ENCODE measurements at regions not wholly inside any gene's neighbourhood (a gene's known extent, or its start where the extent isn't known, plus 50 kb on each side); places are given as distances from the start of the nearest gene placed in this dataset.

DNA sequence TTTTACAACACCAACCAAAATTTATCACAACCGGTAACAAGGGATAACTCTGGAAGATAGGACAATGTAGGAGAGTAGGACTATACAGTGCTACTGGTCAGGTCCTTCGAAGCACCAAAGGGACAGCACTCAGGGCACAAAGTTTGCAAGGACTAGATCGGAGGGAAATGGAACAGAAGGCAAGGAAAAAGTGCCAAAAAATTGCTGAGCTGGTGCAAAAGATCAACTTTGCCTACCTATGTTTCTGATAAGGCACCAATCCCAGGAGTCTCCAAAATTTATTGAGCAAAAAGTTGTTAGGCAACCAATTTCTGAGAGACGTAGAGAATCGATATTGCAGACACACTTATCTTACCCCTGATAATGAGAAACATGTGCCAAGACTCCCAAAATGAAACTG, 160.0 kb upstream of the PLEKHA5 start:
- Histone ChIP-seq H3K4me1 (ENCODE audit: insufficient read depth, low read length) (peaks cover 56% of the 10 kb centered on the region), H3K36me3 (ENCODE audit: insufficient read depth, low read length) (no peaks in the 10 kb centered on the region), H3K9ac (ENCODE audit: low read depth, low read length) (no peak overlapping the region), H3K4me3 (ENCODE audit: low read length) (no peak overlapping the region), H3K27ac (ENCODE audit: low read depth, low read length) (no peak overlapping the region), H3K27me3 (ENCODE audit: insufficient read depth, low read length) (no peaks in the 10 kb centered on the region), H3K9me3 (ENCODE audit: insufficient read depth, low read depth, low read length) (no peaks in the 10 kb centered on the region)
- 93% methylated on average over 5 of the region's 5 CpGs for WGBS

DNA sequence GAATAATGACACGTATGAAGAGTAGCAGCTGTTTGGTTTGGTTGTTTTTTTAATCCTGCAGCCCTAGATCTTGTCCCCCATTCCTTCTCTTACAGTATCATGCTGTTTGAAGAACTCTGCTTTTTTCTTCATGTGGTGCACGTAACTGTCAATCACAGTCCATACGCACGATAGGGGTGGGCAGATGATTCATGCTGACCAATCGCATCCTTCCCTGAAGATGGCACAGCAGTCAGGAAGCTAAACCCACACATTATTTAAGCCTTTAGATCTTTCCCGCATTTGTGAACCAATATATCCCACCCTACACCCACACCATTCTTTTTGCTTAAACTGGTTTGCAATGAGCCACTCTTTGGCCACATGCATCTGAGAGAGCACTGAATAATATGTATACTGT, 158.9 kb upstream of the PLEKHA5 start:
- WGBS, result 86% methylated on average over 5 of the region's 6 CpGs
- H3K9ac ChIP-seq (ENCODE audit: low read depth, low read length), result no peak overlapping the region
- H3K9me3 ChIP-seq (ENCODE audit: insufficient read depth, low read depth, low read length), result no peaks in the 10 kb centered on the region
- peaks cover 48% of the 10 kb centered on the region for H3K4me1 ChIP-seq (ENCODE audit: insufficient read depth, low read length)
- H3K27me3 ChIP-seq (ENCODE audit: insufficient read depth, low read length), result no peaks in the 10 kb centered on the region
- H3K27ac ChIP-seq (ENCODE audit: low read depth, low read length), result no peak overlapping the region
- no peaks in the 10 kb centered on the region for H3K36me3 ChIP-seq (ENCODE audit: insufficient read depth, low read length)
- no peak overlapping the region for H3K4me3 ChIP-seq (ENCODE audit: low read length)

DNA sequence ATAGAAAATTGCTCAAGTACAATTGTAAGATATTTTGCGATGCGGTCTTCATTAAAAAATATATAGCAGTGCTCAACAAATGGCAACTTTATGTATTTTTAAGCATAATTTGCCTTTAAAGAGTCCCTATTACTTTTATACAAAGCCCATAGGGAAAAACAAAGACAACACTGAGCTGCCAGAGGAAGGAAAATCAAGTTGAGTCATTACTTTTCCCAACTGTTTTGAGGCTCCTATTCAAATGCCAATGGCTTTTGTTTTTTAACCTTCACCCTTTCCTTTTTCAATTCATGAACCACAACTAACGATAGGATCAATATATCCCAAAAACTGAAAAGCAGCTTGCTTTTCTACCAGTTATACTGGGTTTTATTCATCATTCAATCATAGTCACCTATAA, 157.6 kb upstream of the PLEKHA5 start:
- peak overlapping the region; percentile 11; the same call in 1 of the 2 replicates for H3K9ac ChIP-seq (ENCODE audit: low read depth, low read length)
- H3K27ac ChIP-seq (ENCODE audit: low read depth, low read length), result peak overlapping the region; percentile 90
- WGBS, result 28% methylated on average over 3 of the region's 3 CpGs

DNA sequence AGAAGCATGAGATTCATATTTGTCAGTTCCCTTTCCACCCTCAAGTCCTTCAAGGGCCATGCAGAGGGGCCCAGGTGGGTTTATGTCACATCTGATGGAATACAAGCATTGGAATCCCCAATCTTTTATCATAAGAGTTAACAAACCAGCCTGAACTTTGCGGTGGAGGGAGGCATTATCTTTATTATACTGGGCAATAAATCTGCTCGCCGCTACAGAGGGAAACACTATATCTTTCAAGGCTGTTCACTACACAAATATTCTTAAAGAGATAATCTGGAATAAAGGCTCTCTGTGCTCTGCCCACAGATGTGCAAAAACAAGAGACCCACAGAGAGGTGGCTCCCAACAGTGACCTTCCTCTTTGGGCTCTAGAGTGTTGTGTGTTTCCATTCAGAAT, 153.6 kb upstream of the PLEKHA5 start:
- H3K36me3 ChIP-seq (ENCODE audit: insufficient read depth, low read length), result no peaks in the 10 kb centered on the region
- WGBS, result 93% methylated on average over 3 of the region's 3 CpGs
- H3K4me1 ChIP-seq (ENCODE audit: insufficient read depth, low read length), result peaks cover 51% of the 10 kb centered on the region
- no peaks in the 10 kb centered on the region for H3K27me3 ChIP-seq (ENCODE audit: insufficient read depth, low read length)
- 0 out of 2 replicates have a peak, but pooled peaks cover 9% of the 10 kb centered on the region for H3K9me3 ChIP-seq (ENCODE audit: insufficient read depth, low read depth, low read length)
- no peak overlapping the region for H3K9ac ChIP-seq (ENCODE audit: low read depth, low read length)
- no peak overlapping the region for H3K27ac ChIP-seq (ENCODE audit: low read depth, low read length)
- no peak overlapping the region for H3K4me3 ChIP-seq (ENCODE audit: low read length)

More for the DNA sequence above, 157.6 kb upstream of the PLEKHA5 start:
- Histone ChIP-seq H3K27me3 (ENCODE audit: insufficient read depth, low read length) (no peaks in the 10 kb centered on the region), H3K36me3 (ENCODE audit: insufficient read depth, low read length) (no peaks in the 10 kb centered on the region), H3K9me3 (ENCODE audit: insufficient read depth, low read depth, low read length) (0 out of 2 replicates have a peak, but pooled peaks cover 3% of the 10 kb centered on the region), H3K4me3 (ENCODE audit: low read length) (peak overlapping the region; percentile 3; the same call in 1 of the 2 replicates), H3K4me1 (ENCODE audit: insufficient read depth, low read length) (peaks cover 43% of the 10 kb centered on the region)

DNA sequence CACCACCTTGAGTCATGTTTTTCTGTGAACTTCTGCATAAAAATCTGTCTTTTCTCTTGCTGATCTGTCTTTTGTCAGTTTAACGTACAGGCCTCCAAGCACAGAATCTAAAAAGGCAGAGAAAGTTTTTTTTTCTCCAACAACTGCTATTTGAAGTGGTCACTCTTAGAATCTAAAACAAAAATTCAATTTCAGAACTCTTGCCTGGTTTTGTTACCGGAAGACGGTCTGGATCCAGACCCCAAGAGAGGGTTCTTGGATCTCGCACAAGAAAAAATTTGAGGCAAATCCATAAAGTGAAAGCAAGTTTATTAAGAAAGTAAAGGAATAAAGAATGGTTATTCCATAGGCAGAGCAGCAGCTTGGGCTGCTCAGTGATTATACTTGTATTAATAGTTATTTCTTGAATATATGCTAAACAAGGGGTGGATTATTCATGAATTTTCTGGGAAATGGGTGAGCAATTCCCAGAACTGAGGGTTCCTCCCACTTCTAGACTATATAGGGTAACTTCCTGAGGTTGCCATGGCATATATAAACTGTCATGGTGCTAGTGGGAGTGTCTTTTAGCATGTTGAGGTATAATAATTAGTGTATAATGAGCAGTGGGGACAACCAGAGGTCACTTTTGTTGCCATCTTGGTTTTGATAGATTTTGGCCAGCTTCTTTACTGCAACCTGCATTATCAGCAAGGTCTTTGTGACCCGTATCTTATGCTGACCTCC, 150.0 kb upstream of the PLEKHA5 start:
- peak overlapping the region; percentile 28; the same call in 1 of the 2 replicates for H3K27ac ChIP-seq (ENCODE audit: low read depth, low read length)
- H3K4me1 ChIP-seq (ENCODE audit: insufficient read depth, low read length), result peaks cover 33% of the 10 kb centered on the region
- 83% methylated on average over 5 of the region's 5 CpGs for WGBS
- H3K4me3 ChIP-seq (ENCODE audit: low read length), result no peak overlapping the region
- no peaks in the 10 kb centered on the region for H3K27me3 ChIP-seq (ENCODE audit: insufficient read depth, low read length)
- no peak overlapping the region for H3K9ac ChIP-seq (ENCODE audit: low read depth, low read length)
- H3K36me3 ChIP-seq (ENCODE audit: insufficient read depth, low read length), result no peaks in the 10 kb centered on the region
- H3K9me3 ChIP-seq (ENCODE audit: insufficient read depth, low read depth, low read length), result 0 out of 2 replicates have a peak, but pooled peaks cover 9% of the 10 kb centered on the region

DNA sequence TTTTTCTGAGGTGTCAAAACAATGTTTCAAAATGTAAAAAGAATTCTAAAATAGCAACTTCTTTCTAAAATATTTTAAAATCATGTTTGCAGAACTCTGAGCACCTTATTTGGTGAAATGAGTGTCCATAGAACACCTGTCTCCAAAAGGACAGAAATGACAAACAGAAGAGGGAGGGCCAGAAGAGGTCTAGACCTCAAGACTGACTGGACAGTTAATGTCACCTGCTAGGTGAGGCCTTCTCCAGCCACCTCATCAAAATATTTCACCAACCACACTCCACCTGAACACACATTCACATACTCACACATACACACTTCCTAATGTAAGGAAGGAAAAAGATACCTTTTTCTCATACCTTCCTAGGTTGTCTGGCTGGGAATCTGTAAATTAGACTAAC, 147.8 kb upstream of the PLEKHA5 start:
- no peak overlapping the region for H3K9ac ChIP-seq (ENCODE audit: low read depth, low read length)
- H3K27me3 ChIP-seq (ENCODE audit: insufficient read depth, low read length), result no peaks in the 10 kb centered on the region
- no peak overlapping the region for H3K4me3 ChIP-seq (ENCODE audit: low read length)

DNA sequence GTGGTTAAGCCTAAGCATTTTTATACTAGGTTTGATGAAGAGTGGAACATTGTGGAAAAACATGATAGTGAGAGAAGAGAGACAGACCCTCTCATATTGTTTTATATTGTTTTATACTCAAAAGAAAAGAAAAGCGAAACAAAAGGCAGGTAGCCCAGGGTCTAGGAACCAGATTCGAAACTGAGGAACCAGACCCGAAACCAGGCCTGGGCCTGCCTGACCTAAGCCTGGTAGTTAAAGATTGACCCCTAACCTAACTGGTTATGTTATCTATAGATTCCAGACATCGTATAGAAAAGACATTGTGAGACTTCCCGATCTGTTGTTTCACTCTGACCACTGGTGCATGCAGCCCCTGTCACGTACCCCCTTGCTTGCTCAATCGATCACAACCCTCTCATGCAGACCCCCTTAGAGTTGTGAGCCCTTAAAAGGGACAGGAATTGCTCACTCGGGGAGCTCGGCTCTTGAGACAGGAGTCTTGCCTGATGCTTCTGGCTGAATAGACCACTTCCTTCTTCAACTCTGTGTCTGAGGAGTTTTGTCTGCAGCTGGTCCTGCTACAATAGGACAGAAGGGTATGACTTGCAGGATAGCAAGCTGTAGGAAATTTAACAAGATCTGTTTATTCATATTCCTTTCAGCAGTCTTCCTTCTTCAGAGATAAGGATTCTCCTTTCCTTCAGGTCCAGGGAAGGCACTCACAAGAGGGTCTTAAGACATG, 147.1 kb upstream of the PLEKHA5 start:
- Histone ChIP-seq H3K4me3 (ENCODE audit: low read length) (no peak overlapping the region), H3K36me3 (ENCODE audit: insufficient read depth, low read length) (no peaks in the 10 kb centered on the region), H3K9ac (ENCODE audit: low read depth, low read length) (no peak overlapping the region), H3K9me3 (ENCODE audit: insufficient read depth, low read depth, low read length) (0 out of 2 replicates have a peak, but pooled peaks cover 2% of the 10 kb centered on the region), H3K27ac (ENCODE audit: low read depth, low read length) (no peak overlapping the region), H3K27me3 (ENCODE audit: insufficient read depth, low read length) (no peaks in the 10 kb centered on the region), H3K4me1 (ENCODE audit: insufficient read depth, low read length) (peaks cover 33% of the 10 kb centered on the region)
- WGBS, result 93% methylated on average over 9 of the region's 9 CpGs

More for the DNA sequence above, 147.8 kb upstream of the PLEKHA5 start:
- Histone ChIP-seq H3K27ac (ENCODE audit: low read depth, low read length) (peak overlapping the region; percentile 69), H3K4me1 (ENCODE audit: insufficient read depth, low read length) (peaks cover 33% of the 10 kb centered on the region), H3K9me3 (ENCODE audit: insufficient read depth, low read depth, low read length) (0 out of 2 replicates have a peak, but pooled peaks cover 7% of the 10 kb centered on the region), H3K36me3 (ENCODE audit: insufficient read depth, low read length) (no peaks in the 10 kb centered on the region)

DNA sequence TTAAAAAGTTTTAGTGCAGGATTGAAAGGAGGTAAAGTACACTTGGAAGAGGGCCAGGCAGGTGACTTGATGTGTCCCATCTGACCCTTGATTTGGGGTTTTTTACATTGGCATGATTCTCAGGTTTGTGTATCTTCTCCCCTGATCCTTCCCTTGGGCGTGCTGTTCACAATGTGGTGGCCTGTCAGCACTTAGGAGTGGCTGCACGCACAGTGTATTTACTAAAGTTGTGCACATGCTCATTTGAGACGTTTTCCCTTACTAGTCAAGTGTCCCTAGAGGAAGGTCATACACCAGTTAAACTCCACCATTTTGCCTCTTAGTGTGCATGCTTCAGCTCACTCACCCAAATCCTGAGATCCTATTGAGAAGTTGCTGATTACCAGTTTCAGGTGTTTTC, 145.7 kb upstream of the PLEKHA5 start:
- no peaks in the 10 kb centered on the region for H3K36me3 ChIP-seq (ENCODE audit: insufficient read depth, low read length)
- no peaks in the 10 kb centered on the region for H3K9me3 ChIP-seq (ENCODE audit: insufficient read depth, low read depth, low read length)
- H3K27ac ChIP-seq (ENCODE audit: low read depth, low read length), result no peak overlapping the region
- H3K4me1 ChIP-seq (ENCODE audit: insufficient read depth, low read length), result peaks cover 27% of the 10 kb centered on the region
- H3K9ac ChIP-seq (ENCODE audit: low read depth, low read length), result no peak overlapping the region
- H3K4me3 ChIP-seq (ENCODE audit: low read length), result no peak overlapping the region
- 95% methylated on average over 3 of the region's 3 CpGs for WGBS
- no peaks in the 10 kb centered on the region for H3K27me3 ChIP-seq (ENCODE audit: insufficient read depth, low read length)

DNA sequence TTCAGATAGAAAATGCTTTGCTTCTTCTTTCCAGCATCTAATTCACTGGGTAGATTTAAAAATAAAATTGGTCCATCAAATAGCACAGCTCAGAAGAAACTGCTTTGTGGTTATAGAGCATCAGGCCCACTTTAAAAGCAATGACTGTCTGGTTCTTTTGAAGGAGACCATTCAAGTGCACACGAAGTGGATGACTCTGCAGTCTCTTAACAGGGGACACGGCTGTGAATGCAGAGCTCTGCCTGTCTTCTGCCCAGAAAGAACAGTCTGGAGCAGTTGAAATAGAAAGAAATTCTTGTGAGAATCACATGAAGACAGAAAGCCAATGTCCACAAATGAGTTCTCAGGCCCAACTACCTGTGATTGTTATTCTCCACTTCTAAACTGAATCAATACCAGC, 138.7 kb upstream of the PLEKHA5 start:
- Histone ChIP-seq H3K4me1 (ENCODE audit: insufficient read depth, low read length) (peaks cover 12% of the 10 kb centered on the region; the same call in 1 of the 2 replicates), H3K9ac (ENCODE audit: low read depth, low read length) (no peak overlapping the region), H3K9me3 (ENCODE audit: insufficient read depth, low read depth, low read length) (no peaks in the 10 kb centered on the region), H3K4me3 (ENCODE audit: low read length) (no peak overlapping the region), H3K27me3 (ENCODE audit: insufficient read depth, low read length) (no peaks in the 10 kb centered on the region), H3K36me3 (ENCODE audit: insufficient read depth, low read length) (no peaks in the 10 kb centered on the region), H3K27ac (ENCODE audit: low read depth, low read length) (no peak overlapping the region)
- 61% methylated on average over 2 of the region's 2 CpGs for WGBS

DNA sequence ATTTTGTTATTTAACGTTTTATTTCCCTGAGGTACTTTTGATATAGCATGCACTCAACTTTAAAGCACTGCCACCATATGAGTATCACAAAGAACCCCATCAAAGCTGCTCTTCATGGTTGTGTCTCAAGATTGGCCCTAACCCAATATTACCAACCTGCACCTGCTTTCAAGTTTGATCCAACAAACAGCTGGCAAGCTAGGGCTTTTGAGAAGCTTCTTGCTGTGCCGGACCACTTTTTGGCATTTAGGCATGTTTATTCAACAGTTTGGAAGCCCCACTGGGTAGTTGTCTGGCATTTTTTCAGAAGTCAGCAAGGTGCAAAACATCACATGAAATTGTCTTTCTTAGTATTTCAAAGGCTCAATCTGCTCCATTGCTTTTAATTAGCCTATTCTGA, 137.2 kb upstream of the PLEKHA5 start:
- H3K9ac ChIP-seq (ENCODE audit: low read depth, low read length), result no peak overlapping the region
- no peaks in the 10 kb centered on the region for H3K27me3 ChIP-seq (ENCODE audit: insufficient read depth, low read length)
- H3K36me3 ChIP-seq (ENCODE audit: insufficient read depth, low read length), result no peaks in the 10 kb centered on the region
- H3K9me3 ChIP-seq (ENCODE audit: insufficient read depth, low read depth, low read length), result no peaks in the 10 kb centered on the region
- no peak overlapping the region for H3K4me3 ChIP-seq (ENCODE audit: low read length)
- H3K27ac ChIP-seq (ENCODE audit: low read depth, low read length), result no peak overlapping the region
- peaks cover 12% of the 10 kb centered on the region; the same call in 1 of the 2 replicates for H3K4me1 ChIP-seq (ENCODE audit: insufficient read depth, low read length)
- WGBS, result 96% methylated on average over 2 of the region's 2 CpGs

All from HUES64 (cell line).